Spleen (tissue), 7 donors: ENCODE measurements at regions not wholly inside any gene's neighbourhood (a gene's known extent, or its start where the extent isn't known, plus 50 kb on each side); places are given as distances from the start of the nearest gene placed in this dataset.

ENCODE experiments used
- POLR2A ChIP-seq, 3 donors: fragments of 450-650 bp; IDR thresholded peaks; one replicate each; pipeline ENCODE4 v1.5.1; 2017; ENCODE audit warnings: antibody characterized with exemption in 3 of 3, mild to moderate bottlenecking in 1 of 3
- POLR2AphosphoS5 ChIP-seq, 3 donors: sonication (generic); formaldehyde crosslinking; IDR thresholded peaks; one replicate each; pipeline ENCODE4 v1.5.1; 2017; ENCODE audit warnings: antibody characterized with exemption in 3 of 3
- TF ChIP-seq, protein P1 (sequence below), 11 experiments: fragments of 200-600 bp in 7 of 11; fragments of 450-650 bp in 4 of 11; sonication (generic) in 4 of 11; IDR thresholded peaks in 8 of 11; conservative IDR thresholded peaks in 3 of 11; 1 replicate in 7 of 11; 2 replicates in 4 of 11; pipeline versions ENCODE4 v1.4.0 to v1.8.0; 2016 to 2021; ENCODE audit warnings: antibody characterized with exemption in 11 of 11, inconsistent platforms in 4 of 11, mild to moderate bottlenecking in 1 of 11
- donor health status: DM: no; HTN: no; CAD: no; lungs with moderate emphysema.
- donor health status: DM: no; HTN: no; CAD: no.
- donor health status: DM: no; HTN: no; CAD: no.

DNA sequence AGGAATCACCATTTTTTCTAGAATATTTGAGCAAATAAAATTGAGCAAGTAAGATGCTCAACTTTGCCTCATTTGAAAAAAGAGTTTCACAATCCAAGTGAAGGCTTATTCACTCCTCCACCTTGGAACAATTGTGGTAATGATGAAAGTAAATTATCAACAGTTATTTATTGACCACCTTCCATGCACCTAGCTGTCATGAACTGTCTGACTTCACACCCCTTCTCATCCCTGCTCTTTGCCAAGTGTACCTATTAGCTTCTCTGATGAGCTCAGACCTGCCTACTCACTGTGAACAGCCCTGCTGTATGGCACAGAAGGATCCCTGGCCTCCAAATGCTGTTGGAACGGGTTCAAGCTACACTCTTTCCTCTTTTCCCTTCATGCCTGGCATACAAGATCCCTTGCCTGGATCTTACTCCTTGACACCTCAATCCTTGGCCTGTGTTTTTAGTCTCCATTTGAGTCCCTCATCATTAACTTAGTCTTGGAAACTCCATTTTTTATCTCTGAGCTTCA, 99.0 kb upstream of the PREP start:
- TF ChIP-seq POLR2A (IDR thresholded peaks at IDR 0.05) (no peak), POLR2AphosphoS5 (IDR thresholded peaks at IDR 0.05) (no peak)
- TF ChIP-seq, protein P1, sequence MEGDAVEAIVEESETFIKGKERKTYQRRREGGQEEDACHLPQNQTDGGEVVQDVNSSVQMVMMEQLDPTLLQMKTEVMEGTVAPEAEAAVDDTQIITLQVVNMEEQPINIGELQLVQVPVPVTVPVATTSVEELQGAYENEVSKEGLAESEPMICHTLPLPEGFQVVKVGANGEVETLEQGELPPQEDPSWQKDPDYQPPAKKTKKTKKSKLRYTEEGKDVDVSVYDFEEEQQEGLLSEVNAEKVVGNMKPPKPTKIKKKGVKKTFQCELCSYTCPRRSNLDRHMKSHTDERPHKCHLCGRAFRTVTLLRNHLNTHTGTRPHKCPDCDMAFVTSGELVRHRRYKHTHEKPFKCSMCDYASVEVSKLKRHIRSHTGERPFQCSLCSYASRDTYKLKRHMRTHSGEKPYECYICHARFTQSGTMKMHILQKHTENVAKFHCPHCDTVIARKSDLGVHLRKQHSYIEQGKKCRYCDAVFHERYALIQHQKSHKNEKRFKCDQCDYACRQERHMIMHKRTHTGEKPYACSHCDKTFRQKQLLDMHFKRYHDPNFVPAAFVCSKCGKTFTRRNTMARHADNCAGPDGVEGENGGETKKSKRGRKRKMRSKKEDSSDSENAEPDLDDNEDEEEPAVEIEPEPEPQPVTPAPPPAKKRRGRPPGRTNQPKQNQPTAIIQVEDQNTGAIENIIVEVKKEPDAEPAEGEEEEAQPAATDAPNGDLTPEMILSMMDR (IDR thresholded peaks at IDR 0.05 in 8 of 11, conservative IDR thresholded peaks at IDR 0.05 in 3 of 11), result no peak
